ENCODE measurements at regions not wholly inside any gene's neighbourhood (a gene's known extent, or its start where the extent isn't known, plus 50 kb on each side); places are given as distances from the start of the nearest gene placed in this dataset.
A peak's percentile ranks its signal among the peaks of the same experiment; 100 is the strongest.

- no peak for ATAC-seq
Measured at GRCh38 chr3:132246212-132246611, 71.0 kb upstream of the ACP3 start.

GRCh38 chr3:132247211-132247610, 70.0 kb upstream of the ACP3 start:
- ATAC-seq, result no peak
- no peaks in the 10 kb centered on the region for H3K36me3 Mint-ChIP-seq

More at GRCh38 chr3:132246212-132246611, 71.0 kb upstream of the ACP3 start:
- peak overlapping the region in 1 of 2 donors; percentile 65 for H3K27ac Mint-ChIP-seq
- H3K9me3 Mint-ChIP-seq, result no peaks in the 10 kb centered on the region
- no peaks in the 10 kb centered on the region for H3K36me3 Mint-ChIP-seq
- DNase-seq (ENCODE audit: low spot score in 2 of 2), result no peak

GRCh38 chr3:132248490-132248889, 68.7 kb upstream of the ACP3 start:
- DNase-seq (ENCODE audit: low spot score in 2 of 2) (no peak), ATAC-seq (no peak)
- H3K36me3 Mint-ChIP-seq, result no peaks in the 10 kb centered on the region

More at GRCh38 chr3:132247211-132247610, 70.0 kb upstream of the ACP3 start:
- DNase-seq (ENCODE audit: low spot score in 2 of 2), result no peak
- Mint-ChIP-seq H3K27ac (no peak overlapping the region), H3K9me3 (no peaks in the 10 kb centered on the region)

GRCh38 chr3:132253262-132253878, 63.8 kb upstream of the ACP3 start:
- ATAC-seq, result peak in 1 of 2 donors; percentile 60
- no peak for DNase-seq (ENCODE audit: low spot score in 2 of 2)
- Mint-ChIP-seq H3K36me3 (no peaks in the 10 kb centered on the region), H3K9me3 (no peaks in the 10 kb centered on the region), H3K27ac (no peak overlapping the region)

More at GRCh38 chr3:132248490-132248889, 68.7 kb upstream of the ACP3 start:
- H3K9me3 Mint-ChIP-seq, result no peaks in the 10 kb centered on the region
- no peak overlapping the region for H3K27ac Mint-ChIP-seq

- H3K27ac Mint-ChIP-seq, result no peak overlapping the region
- DNase-seq (ENCODE audit: low spot score in 2 of 2) (no peak), ATAC-seq (no peak)
- no peaks in the 10 kb centered on the region for H3K36me3 Mint-ChIP-seq
- H3K9me3 Mint-ChIP-seq, result no peaks in the 10 kb centered on the region
Measured at GRCh38 chr3:132254076-132254755, 63.0 kb upstream of the ACP3 start.

GRCh38 chr3:132255041-132255745, 62.0 kb upstream of the ACP3 start:
- H3K36me3 Mint-ChIP-seq, result no peaks in the 10 kb centered on the region
- no peaks in the 10 kb centered on the region for H3K9me3 Mint-ChIP-seq

GRCh38 chr3:132256989-132257388, 60.2 kb upstream of the ACP3 start:
- no peak overlapping the region for H3K27ac Mint-ChIP-seq
- H3K9me3 Mint-ChIP-seq, result no peaks in the 10 kb centered on the region
- no peak for DNase-seq (ENCODE audit: low spot score in 2 of 2)
- no peaks in the 10 kb centered on the region for H3K36me3 Mint-ChIP-seq
- ATAC-seq, result no peak

More at GRCh38 chr3:132255041-132255745, 62.0 kb upstream of the ACP3 start:
- H3K27ac Mint-ChIP-seq, result no peak overlapping the region
- DNase-seq (ENCODE audit: low spot score in 2 of 2) (no peak), ATAC-seq (no peak)

GRCh38 chr3:132261506-132261905, 55.7 kb upstream of the ACP3 start:
- no peak for ATAC-seq
- no peak for DNase-seq (ENCODE audit: low spot score in 2 of 2)
- Mint-ChIP-seq H3K36me3 (no peaks in the 10 kb centered on the region), H3K9me3 (no peaks in the 10 kb centered on the region), H3K27ac (no peak overlapping the region)

- Mint-ChIP-seq H3K36me3 (no peaks in the 10 kb centered on the region), H3K9me3 (no peaks in the 10 kb centered on the region), H3K27ac (no peak overlapping the region)
- DNase-seq (ENCODE audit: low spot score in 2 of 2), result no peak
- no peak for ATAC-seq
Measured at GRCh38 chr3:132262305-132262704, 54.9 kb upstream of the ACP3 start.

- ATAC-seq (no peak), DNase-seq (ENCODE audit: low spot score in 2 of 2) (no peak)
- Mint-ChIP-seq H3K9me3 (no peaks in the 10 kb centered on the region), H3K36me3 (no peaks in the 10 kb centered on the region), H3K27ac (no peak overlapping the region)
Measured at GRCh38 chr3:132262956-132263355, 54.3 kb upstream of the ACP3 start.

- ATAC-seq, result no peak
- Mint-ChIP-seq H3K27ac (no peak overlapping the region), H3K36me3 (no peaks in the 10 kb centered on the region), H3K9me3 (no peaks in the 10 kb centered on the region)
- no peak for DNase-seq (ENCODE audit: low spot score in 2 of 2)
Measured at GRCh38 chr3:132265028-132265427, 52.2 kb upstream of the ACP3 start.

GRCh38 chr3:132265488-132265887, 51.7 kb upstream of the ACP3 start:
- H3K36me3 Mint-ChIP-seq, result no peaks in the 10 kb centered on the region
- ATAC-seq, result no peak
- H3K27ac Mint-ChIP-seq, result no peak overlapping the region
- DNase-seq (ENCODE audit: low spot score in 2 of 2), result no peak
- H3K9me3 Mint-ChIP-seq, result no peaks in the 10 kb centered on the region

GRCh38 chr3:132267391-132267993, 49.7 kb upstream of the ACP3 start:
- Mint-ChIP-seq H3K9me3 (no peaks in the 10 kb centered on the region), H3K36me3 (no peaks in the 10 kb centered on the region), H3K27ac (no peak overlapping the region)
- DNase-seq (ENCODE audit: low spot score in 2 of 2), result no peak
- ATAC-seq, result no peak

All from activated naive CD4-positive, alpha-beta T cell treated with anti-CD3 and anti-CD28 coated beads, Interleukin-2, amount 50 U/mL, for 72 hours (primary cell).